Mammary epithelial cell (primary cell): ENCODE measurements at regions not wholly inside any gene's neighbourhood (a gene's known extent, or its start where the extent isn't known, plus 50 kb on each side); places are given as distances from the start of the nearest gene placed in this dataset.

ENCODE experiments used
- CTCF ChIP-seq, 2 donors: IDR thresholded peaks in 1 of 2; conservative IDR thresholded peaks in 1 of 2; 2 replicates each; pipeline ENCODE4 v1.5.1; 2011 to 2012; ENCODE audit warnings: inconsistent platforms in 2 of 2, low read length in 2 of 2, mild to moderate bottlenecking in 2 of 2, control low read depth in 1 of 2, low read depth in 1 of 2; ENCODE audit not compliant: insufficient read depth in 1 of 2; ENCODE audit errors: extremely low read depth in 1 of 2
- EZH2 ChIP-seq: IDR thresholded peaks from 2 replicates; pipeline ENCODE4 v1.6.1; 2012; ENCODE audit warnings: low read length, inconsistent platforms, borderline replicate concordance

- TF ChIP-seq CTCF (conservative IDR thresholded peaks at IDR 0.05 in 1 of 2, IDR thresholded peaks at IDR 0.05 in 1 of 2; ENCODE audit: extremely low read depth in 1 of 2, insufficient read depth in 1 of 2, low read depth in 1 of 2, low read length in 2 of 2) (no peak), EZH2 (no peak)
Measured at GRCh38 chrX:63959975-63960374, 175.0 kb upstream of the ARHGEF9 start.
